Putamen (tissue), 1 donor: ENCODE measurements at regions not wholly inside any gene's neighbourhood (a gene's known extent, or its start where the extent isn't known, plus 50 kb on each side); places are given as distances from the start of the nearest gene placed in this dataset.

Source experiments
- DNase-seq: peaks from one replicate; pipeline ENCODE4 v3.0.0-alpha.2; 2016; ENCODE audit warnings: low spot score

DNA sequence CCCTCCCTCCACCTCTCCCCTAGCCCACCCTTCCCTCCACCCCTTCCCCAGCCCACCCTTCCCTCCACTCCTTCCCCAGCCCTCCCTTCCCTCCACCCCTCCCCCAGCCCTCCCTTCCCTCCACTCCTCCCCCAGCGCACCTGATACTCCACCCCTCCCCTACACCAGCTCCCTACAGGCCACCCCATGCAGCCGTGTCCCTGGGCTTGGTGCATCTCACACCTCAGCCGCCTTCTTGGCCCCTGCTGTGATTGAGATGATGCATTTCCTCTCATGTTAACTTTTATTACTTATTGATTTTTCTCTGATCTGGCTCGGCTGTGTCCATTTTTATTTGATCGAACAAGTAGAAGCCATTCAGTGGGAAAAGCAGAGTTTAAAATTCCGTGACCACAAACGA is 243.8 kb downstream of the MATN1 start:
- DNase-seq: no peak

DNA sequence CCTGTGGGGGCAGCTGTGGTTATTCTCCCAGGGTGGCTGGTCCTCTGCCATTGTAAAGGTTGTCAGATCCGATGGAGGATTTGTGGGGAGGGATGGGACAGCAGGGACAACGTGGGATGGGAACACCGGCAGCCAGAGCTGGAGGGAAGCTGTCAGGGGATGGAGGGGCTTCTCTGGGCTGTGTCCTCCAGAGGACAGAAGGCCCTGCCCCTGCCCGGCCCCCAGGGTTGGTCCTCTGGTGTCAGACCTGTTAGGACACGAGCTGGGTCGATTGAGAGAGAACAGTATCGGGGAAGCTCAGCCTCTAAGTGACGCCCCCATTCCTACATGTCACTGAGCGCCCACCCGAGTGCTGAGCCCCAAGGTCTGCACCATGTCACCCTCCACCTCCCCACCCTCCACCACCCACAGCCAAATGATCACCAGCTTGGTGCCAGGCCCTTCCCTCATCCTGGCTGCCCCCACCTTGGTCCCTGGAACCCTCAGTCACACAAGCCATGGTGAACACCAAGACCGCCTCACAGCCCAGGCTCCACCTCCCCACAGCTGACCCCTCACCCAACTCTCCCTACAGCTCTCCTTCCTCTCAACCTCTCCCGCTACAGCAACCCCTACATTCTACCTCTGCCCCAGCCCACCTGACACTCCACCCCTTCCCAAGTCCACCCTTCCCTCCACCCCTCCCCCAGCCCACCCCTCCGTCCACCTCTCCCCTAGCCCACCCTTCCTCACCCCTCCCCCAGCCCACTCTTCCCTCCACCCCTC is 244.4 kb downstream of the MATN1 start:
- DNase-seq: no peak

DNA sequence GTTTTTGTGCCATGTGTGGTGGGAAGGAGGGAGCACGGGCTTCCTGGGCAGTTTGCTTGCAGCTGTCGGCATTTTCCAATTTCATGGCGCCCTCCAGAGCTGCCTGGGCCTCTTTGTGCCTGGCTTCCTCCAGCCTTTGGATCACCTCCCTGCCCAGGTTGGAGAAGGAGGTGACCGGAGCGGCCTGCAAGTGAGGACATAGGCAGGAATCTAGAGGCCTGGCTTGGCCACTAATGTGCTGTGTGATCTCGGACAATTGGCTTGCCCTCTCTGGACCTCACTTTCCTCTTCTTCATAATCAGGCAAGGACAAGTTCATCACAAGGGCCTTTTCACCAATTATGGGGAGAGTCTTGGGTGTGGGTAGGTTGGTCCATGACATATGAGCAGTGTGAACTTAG is 245.1 kb downstream of the MATN1 start:
- DNase-seq: no peak

DNA sequence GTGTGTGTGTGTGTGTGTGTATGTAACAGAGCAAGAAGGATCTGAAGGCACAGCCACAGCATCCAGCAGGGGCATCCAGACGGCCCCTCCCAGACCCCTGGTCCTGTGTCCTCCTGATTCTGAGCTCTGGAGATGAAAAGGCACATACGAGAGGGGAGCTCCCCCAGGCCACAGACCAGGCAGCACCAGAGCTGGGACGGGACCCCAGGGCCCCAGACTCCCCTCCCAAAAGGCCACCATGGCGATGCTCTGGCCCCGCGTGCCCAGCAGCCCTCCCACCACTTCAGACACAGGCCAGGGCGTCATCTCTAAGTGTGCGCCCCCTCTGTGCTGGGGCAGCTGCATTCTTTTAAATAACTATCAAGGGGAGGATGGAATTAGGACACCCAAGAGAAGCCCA is 245.8 kb downstream of the MATN1 start:
- no peak for DNase-seq

DNA sequence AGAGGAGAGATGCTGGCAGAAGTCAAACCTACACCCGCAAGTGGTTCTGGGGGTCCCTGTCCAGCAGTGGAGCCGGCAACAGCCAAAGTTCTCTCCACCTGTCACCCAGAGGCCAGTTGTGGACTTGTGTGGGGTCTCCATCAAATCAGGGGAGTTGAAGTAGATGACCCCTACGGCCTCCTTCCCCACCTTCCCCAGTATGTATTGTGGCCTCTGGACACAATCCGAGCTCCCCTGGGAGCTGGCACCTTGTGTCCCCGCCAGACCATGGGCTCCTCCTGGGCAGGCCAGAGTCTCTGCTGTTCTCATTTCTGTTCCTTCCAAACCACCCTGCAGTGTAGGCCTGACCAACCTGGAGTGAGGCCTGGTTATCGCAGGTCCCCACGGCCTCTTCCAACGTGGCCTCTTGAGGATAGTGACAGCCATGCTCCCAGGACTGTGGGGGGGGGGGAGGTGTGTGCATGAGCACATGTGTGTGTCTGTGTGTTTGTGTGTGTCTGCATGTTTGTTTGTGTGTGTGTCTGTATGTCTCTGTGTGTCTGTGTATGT is 246.4 kb downstream of the MATN1 start:
- DNase-seq: no peak

DNA sequence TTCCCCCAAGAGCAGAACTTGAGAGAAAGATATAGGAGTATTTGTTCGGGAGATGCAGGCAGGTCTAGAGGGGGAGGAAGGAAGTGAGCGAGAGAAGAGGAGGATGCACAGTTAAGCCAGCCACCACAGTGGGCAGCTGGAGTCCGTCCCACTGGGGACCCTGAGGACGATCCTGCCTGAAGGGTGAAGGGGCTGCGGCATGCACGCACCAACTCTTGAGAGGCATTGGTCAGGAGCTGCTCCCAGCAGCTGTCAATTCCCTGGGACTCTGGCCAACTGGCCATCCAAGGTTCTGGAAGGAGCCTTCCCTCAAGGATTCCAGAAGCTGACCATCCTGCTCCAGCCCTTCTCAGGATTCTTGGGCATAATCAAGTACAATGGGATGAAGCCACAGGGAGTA is 246.9 kb downstream of the MATN1 start:
- DNase-seq: no peak

DNA sequence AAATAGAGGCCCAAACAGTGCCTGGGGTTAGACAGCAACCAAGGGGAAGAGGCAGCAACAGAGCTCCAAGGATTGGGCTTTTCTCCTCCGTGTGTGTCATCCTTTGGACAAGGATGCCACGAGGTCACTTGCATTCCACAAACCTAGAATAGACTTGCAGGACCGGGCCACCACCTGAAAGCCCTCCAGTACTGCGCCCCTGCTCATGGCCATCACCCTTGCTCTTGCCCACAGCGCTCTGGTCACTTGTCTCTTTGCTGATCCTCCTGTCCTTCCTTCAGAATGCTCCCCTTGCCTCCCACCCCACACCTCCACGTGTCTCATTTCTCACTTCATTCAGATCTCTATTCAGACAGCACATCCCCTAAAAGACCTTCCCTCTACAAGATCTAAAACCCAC is 247.4 kb downstream of the MATN1 start:
- DNase-seq: no peak

DNA sequence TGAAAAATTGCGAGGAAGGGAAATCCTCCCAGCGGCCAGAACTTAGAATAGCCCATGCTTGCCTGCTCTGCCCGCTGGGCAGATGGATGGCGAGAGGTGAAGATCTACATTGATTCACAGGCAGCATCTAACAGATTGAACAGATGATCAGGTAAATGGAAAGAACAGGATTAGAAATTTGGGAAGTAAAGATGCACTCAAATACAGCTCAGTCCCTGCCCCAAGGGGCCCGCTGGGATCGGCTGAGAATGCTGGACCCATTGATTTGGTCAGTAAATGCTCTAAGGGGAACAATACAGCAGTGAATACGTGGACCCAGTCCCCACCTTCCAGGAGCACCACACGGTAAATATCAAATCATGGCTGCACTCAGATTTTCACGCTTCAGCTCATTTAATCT is 248.2 kb downstream of the MATN1 start:
- no peak for DNase-seq

DNA sequence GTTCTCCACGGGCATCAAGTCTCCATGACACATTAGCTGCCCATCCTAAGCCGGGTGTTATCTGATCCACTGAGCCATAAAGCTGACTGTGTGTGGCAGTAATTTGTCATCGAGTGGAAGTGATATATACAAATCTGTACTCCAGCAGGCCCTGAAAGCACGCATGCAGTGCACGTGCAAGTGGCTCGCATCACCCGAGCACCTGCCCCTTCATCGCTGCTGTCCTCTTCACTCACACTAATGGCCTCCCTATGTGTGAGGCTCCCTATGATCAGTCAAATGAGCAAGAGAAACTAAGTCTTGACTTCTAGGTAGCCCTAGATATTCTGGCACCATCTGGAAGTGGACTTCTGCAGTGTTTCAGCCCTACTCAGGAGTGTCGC is 248.6 kb downstream of the MATN1 start:
- no peak for DNase-seq

DNA sequence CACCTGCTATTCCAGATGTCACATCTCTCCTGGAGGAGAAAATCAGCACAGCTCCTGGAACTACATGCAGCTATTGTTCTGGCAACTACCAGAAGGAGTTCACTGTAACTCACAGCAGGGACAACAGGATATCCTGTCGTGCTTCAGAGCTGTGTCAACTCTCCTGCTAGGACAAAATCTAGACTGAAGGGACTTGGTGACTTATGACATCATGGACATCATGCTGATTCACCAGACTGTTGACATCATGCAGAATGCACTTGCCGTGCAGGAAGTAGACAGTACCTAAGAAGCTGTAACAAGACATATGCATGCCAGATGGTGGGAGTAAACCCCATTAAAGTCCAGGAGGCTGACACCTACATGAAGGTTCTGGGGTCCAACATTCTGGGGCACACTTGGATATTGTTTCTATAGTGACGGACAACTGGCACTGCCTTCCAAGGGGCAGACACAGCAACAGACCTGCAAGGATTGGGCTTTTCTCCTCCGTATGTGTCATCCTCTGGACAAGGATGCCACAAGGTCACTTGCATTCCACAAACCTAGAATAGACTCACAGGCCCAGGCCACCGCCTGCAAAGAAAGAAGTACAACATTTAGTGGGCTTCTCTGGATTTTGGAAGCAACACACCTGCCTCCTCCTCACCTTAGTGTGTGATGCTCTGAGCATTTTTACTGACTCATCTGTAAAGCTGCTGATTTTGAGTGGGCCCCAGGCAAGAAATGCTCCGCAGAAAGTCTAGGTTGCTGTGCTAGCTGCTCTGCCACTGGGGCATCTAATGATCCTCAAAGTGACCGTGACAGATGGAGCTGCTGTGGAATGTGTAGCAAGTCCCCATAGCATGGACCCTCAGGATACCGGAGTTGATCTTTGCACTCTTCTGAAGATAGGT is 249.2 kb downstream of the MATN1 start:
- no peak for DNase-seq

DNA sequence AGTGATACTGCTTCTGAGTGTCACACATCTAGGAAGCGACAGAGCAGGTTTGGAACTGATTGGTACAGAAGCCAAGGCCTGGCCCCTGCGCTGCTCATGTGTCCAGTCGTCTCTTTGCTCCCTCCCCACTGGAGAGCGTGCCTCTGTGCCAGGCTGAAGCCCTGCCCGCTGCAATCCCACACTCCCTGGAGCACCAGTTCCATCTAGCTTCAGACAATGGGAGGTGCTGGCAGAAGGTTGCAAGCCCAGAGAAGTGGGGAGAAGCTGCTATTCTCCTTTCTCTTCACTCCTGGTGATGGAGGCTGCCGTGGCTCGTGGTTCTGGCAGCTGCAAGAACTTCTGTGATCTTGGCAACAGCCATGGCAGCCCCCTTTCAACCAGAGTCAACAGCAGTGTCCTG is 250.9 kb downstream of the MATN1 start:
- no peak for DNase-seq

DNA sequence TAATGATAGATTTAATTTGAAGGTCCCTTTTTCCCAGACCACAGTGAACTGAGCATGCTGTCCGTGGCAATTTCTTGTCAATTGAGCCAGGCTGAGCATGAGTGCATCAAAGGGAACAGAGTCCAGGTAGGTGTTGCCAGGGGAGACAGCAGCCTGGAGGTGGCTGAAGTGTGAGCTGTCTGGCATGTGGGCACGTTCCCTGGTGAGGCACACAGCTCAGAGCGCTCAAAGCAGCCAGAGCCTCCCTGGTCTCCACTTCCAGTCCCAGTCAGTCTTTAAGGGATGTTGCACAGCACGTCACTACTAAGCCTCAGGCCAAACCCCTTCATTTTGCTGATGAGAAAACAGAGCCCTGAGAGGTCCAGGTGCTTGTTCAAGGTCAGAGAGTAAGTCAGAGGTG is 251.4 kb downstream of the MATN1 start:
- DNase-seq: no peak

DNA sequence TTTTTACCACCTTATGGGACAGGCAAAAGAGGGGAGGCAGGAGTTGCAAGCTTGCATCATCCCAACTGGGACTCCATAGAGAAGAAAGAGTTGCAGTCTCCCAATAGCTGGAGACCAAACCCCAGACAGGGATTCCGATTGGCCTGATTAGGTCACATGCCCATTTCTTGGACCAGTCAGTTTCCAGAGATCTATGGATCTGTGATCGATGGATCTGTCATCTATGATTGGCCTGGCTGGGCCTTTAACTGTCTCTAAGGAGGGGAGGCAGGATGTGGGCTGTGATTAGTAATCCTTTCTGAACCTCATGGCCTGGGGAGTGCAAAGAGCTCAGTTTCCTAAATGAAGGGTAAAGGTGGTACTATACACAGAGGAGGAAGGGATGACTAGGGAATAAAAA is 252.1 kb downstream of the MATN1 start:
- DNase-seq: no peak

DNA sequence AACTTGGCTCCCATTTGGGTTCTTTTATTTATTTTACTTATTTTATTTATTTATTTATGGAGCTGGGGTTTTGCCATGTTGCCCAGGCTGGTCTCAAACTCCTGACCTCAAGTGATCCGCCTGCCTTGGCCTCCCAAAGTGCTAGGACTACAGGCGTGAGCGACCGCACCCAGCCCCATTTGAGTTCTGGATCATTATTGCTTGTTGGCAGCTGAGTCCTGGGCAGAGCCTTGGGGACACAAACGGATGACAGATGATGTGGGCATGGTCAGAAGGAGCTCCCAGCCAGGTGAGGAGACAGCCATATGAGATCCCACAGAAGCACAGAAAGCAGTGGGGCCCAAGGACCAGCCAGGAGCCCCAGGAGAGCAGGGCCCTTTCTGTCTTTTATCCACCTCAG is 254.0 kb downstream of the MATN1 start:
- DNase-seq: no peak

DNA sequence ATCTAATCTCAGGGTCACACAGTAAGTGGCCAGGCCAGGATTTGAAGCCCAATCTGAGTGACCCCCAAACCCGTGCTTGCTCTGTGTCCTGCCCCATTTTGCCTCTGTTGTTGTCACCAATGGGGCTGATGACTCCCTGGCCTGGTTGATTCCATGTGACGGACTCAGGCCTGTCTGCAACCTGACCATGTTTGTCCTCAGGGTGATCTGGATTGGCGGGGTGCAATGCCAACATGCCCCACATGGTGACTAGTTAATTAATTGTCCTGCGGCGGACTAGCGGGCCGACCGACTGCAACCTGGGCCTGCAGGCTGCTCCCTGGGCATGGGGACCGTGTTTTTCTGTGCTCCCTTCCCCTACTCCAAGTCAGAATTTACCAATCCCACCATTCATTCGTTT is 256.3 kb downstream of the MATN1 start:
- no peak for DNase-seq

DNA sequence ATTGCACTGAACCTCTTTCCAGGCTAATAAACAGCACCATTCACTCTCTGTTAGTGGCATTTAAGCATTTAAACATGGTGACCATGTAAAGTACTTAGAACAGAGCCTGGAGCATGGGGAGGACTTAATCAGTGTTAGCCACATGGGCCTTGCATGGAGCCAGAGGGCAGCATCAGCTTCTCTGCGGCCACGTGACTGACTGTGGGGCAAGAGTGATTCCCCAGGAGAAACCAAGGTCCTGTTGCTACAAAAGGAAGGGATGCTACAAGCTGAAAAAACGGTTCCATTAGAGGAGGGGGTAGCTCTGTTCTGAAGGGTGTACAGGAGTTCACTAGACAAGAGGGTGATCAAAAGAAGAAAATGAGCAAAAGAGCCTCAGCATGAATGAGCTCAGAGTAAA is 256.8 kb downstream of the MATN1 start:
- DNase-seq: no peak

DNA sequence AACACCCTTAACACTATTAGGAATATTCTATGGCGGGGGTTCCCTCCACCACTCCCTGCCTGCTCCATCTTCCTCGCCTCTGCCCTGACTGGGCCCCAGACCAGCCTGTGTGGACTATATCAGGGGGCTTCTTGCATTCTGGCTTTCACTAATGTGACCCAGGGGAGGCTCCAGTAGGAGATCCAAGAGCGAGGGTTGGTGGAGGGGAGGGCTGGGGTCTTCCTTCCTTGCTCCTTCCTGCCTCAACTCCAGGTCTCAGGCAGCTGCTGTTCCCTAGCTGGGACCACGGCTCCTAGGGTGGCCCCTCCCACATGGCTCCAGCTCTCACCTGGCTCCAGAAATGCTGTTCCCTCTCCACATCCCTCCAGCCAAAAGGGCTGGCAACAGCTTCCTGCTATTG is 257.4 kb downstream of the MATN1 start:
- no peak for DNase-seq

DNA sequence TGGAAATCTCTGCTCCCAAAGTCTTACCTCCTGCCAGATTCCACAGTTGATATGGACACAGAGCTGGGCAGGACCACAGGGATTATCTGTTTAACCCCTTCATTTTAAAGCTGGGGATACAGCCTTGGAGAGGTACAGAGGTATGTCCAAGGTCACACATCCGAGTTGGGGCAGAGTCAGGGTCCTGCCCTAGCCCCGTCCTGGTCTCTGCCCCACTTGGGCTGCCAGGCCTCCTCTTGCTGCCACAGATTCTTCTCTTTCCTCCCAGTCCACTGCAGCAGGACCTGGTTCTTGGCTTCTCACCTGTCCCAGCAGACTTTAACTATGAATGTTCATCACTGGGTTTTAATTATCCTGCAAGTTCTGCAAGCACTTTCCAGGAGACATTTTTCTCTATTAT is 258.3 kb downstream of the MATN1 start:
- DNase-seq: no peak

DNA sequence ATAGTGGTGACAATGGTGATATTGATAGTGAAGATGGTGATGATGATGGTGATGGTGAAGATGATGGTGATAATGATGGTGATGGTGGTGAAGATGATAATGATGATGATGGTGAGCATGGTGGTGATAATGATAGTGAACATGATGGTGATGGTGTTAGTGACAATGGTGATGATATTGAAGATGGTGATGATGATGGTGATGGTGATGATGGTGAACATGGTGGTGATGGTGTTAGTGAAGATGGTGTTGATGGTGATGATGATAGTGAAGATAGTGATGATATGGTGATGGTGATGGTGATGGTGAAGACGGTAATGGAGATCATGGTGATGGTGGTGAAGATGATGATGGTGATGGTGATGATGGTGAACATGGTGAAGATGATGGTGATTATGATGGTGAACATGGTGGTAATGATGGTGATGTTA is 259.2 kb downstream of the MATN1 start:
- no peak for DNase-seq

DNA sequence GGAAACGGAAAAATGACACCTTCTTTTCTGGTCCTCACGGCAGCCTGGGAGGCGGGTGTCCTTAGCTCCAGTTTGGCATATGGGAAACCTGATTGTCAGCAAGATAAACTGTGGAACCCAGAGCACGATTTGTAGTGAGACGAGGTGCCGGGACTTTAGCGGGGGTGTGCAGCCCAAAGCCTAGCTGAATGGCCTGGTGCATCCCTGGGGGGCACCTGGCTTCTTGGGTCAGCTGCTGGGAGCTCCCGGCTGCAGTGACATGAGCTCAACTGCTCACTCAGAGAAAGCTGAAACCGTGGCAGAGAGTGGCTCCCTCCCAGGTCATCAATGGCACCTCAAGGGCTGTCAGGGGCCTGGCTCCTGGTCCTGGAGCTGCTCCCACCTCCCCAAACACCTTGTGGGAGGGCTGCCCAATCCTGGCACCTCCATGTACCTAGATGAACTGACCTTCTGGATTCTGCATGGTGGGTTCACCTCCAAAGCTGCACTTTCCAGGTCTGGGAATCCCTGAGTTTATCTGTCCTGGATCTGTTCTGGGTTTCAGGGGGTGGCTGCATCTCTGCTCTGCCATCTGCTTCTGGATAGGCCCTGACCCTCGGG is 260.5 kb downstream of the MATN1 start:
- DNase-seq: no peak

DNA sequence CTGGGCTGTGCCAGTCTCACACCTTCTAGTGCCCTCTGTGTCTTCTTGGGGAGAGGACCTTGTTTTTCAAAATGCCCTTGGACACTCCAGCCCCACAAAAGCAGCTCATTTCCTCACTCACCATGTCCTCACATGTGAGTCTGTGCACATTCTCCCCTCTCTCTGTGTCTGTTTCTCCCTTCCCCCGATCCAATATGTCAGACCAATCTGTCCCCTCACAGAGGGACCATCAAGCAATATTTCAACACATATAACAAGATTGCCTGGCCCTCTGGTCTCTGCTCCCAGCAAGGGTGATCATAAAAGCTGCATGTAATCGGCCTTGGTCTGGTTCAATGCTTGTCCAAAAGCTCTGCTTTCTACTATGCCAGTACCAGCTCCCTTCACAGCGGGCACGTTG is 261.2 kb downstream of the MATN1 start:
- DNase-seq: no peak

DNA sequence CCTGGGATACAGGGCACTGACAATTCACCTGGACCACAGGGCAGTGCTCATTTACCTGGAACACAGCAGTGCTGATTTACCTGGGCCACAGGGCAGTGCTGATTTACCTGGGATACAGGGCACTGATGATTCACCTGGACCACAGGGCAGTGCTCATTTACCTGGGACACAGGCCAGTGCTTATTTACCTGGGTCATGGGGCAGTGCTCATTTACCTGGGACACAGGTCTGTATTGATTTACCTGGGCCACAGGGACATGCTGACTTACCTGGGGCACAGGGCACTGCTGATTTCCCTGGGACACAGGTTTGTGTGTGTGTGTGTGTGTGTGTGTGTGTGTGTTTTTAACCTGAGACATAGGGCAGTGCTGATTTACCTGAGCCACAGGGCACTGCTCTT is 261.7 kb downstream of the MATN1 start:
- DNase-seq: no peak

DNA sequence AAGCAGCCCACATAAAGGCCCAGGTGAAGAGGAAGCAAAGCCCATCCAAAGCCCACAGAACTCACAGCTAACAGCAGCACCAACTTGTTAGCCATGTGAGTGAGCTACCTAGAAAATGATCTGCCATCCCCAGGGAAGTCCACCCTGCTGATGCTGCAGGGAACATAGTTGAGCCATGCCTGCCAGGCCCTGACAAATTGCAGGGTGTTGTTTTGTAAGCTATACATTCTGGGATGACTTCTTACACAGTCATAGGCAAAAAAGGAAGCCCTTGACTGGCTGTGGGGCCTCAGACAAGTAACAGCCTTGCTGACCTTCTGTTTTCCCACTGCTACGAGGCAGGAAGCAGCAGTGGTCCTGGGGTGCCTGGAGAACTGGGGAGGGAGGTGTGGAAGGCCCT is 262.7 kb downstream of the MATN1 start:
- no peak for DNase-seq
